ENCODE measurements at regions not wholly inside any gene's neighbourhood (a gene's known extent, or its start where the extent isn't known, plus 50 kb on each side); places are given as distances from the start of the nearest gene placed in this dataset.

- Histone ChIP-seq H2AFZ (ENCODE audit: low read depth, low read length, poor library complexity, severe bottlenecking) (no peak overlapping the region), H3K4me3 (replicated peaks in 1 of 2; ENCODE audit: low read depth in 1 of 2, low read length in 2 of 2) (no peak overlapping the region), H3K4me1 (ENCODE audit: control insufficient read depth in 1 of 2, insufficient read depth in 2 of 2, low read length in 2 of 2) (no peaks in the 10 kb centered on the region), H4K20me1 (ENCODE audit: insufficient read depth) (no peaks in the 10 kb centered on the region), H3K9ac (ENCODE audit: low read length) (no peak overlapping the region), H3K9me3 (ENCODE audit: control insufficient read depth in 1 of 2, insufficient read depth in 1 of 2, low read depth in 1 of 2, low read length in 2 of 2) (no peaks in the 10 kb centered on the region), H3K79me2 (ENCODE audit: insufficient read depth, low read length) (no peaks in the 10 kb centered on the region), H3K27me3 (ENCODE audit: insufficient read depth, low read length) (no peaks in the 10 kb centered on the region), H3K9me2 (ENCODE audit: insufficient read depth) (no peaks in the 10 kb centered on the region), H3K27ac (ENCODE audit: low read depth, low read length) (no peak overlapping the region), H3K36me3 (ENCODE audit: control insufficient read depth in 1 of 2, insufficient read depth in 2 of 2, low read length in 2 of 2) (no peaks in the 10 kb centered on the region), H3K4me2 (ENCODE audit: low read length) (no peak overlapping the region)
- ATAC-seq (no peak), DNase-seq (ENCODE audit: low read depth, low spot score) (no peak)
- intact Hi-C loops (cut with micrococcal nuclease) = no loop called here
- no TSS peak for BruUV-seq (replicated peaks)
- POLR2A ChIA-PET = interaction anchor here (0.6 kb wide), 1 partner anchor 887 kb away, joined by 4 read pairs; no protein-coding TSS in a partner anchor
- RAD21 ChIA-PET (ENCODE audit: low non-redundant PET in 1 of 2, low total read pairs in 2 of 2, uncharacterized antibody in 2 of 2, unreplicated experiment in 2 of 2) = no interaction called here
- TF ChIP-seq SIN3A (IDR thresholded peaks at IDR 0.05; ENCODE audit: low read depth) = no peak
- TF ChIP-seq CEBPB (IDR thresholded peaks at IDR 0.05; ENCODE audit: low read depth) = no peak
- TF ChIP-seq, protein P1, sequence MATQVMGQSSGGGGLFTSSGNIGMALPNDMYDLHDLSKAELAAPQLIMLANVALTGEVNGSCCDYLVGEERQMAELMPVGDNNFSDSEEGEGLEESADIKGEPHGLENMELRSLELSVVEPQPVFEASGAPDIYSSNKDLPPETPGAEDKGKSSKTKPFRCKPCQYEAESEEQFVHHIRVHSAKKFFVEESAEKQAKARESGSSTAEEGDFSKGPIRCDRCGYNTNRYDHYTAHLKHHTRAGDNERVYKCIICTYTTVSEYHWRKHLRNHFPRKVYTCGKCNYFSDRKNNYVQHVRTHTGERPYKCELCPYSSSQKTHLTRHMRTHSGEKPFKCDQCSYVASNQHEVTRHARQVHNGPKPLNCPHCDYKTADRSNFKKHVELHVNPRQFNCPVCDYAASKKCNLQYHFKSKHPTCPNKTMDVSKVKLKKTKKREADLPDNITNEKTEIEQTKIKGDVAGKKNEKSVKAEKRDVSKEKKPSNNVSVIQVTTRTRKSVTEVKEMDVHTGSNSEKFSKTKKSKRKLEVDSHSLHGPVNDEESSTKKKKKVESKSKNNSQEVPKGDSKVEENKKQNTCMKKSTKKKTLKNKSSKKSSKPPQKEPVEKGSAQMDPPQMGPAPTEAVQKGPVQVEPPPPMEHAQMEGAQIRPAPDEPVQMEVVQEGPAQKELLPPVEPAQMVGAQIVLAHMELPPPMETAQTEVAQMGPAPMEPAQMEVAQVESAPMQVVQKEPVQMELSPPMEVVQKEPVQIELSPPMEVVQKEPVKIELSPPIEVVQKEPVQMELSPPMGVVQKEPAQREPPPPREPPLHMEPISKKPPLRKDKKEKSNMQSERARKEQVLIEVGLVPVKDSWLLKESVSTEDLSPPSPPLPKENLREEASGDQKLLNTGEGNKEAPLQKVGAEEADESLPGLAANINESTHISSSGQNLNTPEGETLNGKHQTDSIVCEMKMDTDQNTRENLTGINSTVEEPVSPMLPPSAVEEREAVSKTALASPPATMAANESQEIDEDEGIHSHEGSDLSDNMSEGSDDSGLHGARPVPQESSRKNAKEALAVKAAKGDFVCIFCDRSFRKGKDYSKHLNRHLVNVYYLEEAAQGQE (IDR thresholded peaks at IDR 0.05; ENCODE audit: low read depth) = no peak
- TF ChIP-seq EGR1 (IDR thresholded peaks at IDR 0.05; ENCODE audit: low read depth) = no peak
- TF ChIP-seq CBX3 (IDR thresholded peaks at IDR 0.05; ENCODE audit: low read depth) = no peak
- TF ChIP-seq POLR2A (IDR thresholded peaks at IDR 0.05; ENCODE audit: borderline replicate concordance, extremely low read depth, insufficient read depth, insufficient read length) = no peak
- no peak for TF ChIP-seq JUND (IDR thresholded peaks at IDR 0.05)
- TF ChIP-seq ZNF274 (IDR thresholded peaks at IDR 0.05; ENCODE audit: low read depth, low read length) = no peak
- TF ChIP-seq SRF (IDR thresholded peaks at IDR 0.05; ENCODE audit: low read depth) = no peak
- no peak for TF ChIP-seq ZBTB33 (IDR thresholded peaks at IDR 0.05; ENCODE audit: extremely low read depth, insufficient replicate concordance, low read length)
- TF ChIP-seq YY1 (IDR thresholded peaks at IDR 0.05; ENCODE audit: extremely low read depth, insufficient replicate concordance, low read depth, low read length) = no peak
- TF ChIP-seq FOSL1 (IDR thresholded peaks at IDR 0.05; ENCODE audit: low read depth) = no peak
- no peak for TF ChIP-seq RAD21 (IDR thresholded peaks at IDR 0.05; ENCODE audit: low read depth)
- no peak for TF ChIP-seq SP1 (IDR thresholded peaks at IDR 0.05; ENCODE audit: low read depth)
- TF ChIP-seq TCF7L2 (IDR thresholded peaks at IDR 0.05; ENCODE audit: borderline replicate concordance, extremely low read depth, insufficient read depth, insufficient read length) = no peak
- no peak for TF ChIP-seq POLR2AphosphoS5 (IDR thresholded peaks at IDR 0.05; ENCODE audit: low read depth, low read length)
- TF ChIP-seq EZH2phosphoT487 (IDR thresholded peaks at IDR 0.05; ENCODE audit: borderline replicate concordance) = no peak
- TF ChIP-seq CTCF (IDR thresholded peaks at IDR 0.05 in 2 of 3, conservative IDR thresholded peaks at IDR 0.05 in 1 of 3; ENCODE audit: borderline replicate concordance in 1 of 3, insufficient read depth in 1 of 3, low read depth in 2 of 3, low read length in 2 of 3) = no peak
- CTCF ChIA-PET = no interaction called here
Measured at GRCh38 chr14:101367421-101368261, 193.7 kb upstream of the DIO3 start.
